NCI-H446 treated with DMSO at 0.1 percent for 48 hours (cell line): ENCODE measurements at regions not wholly inside any gene's neighbourhood (a gene's known extent, or its start where the extent isn't known, plus 50 kb on each side); places are given as distances from the start of the nearest gene placed in this dataset.

Experiments used
- DNase-seq: peaks from one replicate; lab custom pipeline; 2025; lab: John Stamatoyannopoulos, UW

- DNase-seq = no peak
Observed at GRCh38 chr19:33948651-33949335, 152.1 kb downstream of the KCTD15 start.

DNA sequence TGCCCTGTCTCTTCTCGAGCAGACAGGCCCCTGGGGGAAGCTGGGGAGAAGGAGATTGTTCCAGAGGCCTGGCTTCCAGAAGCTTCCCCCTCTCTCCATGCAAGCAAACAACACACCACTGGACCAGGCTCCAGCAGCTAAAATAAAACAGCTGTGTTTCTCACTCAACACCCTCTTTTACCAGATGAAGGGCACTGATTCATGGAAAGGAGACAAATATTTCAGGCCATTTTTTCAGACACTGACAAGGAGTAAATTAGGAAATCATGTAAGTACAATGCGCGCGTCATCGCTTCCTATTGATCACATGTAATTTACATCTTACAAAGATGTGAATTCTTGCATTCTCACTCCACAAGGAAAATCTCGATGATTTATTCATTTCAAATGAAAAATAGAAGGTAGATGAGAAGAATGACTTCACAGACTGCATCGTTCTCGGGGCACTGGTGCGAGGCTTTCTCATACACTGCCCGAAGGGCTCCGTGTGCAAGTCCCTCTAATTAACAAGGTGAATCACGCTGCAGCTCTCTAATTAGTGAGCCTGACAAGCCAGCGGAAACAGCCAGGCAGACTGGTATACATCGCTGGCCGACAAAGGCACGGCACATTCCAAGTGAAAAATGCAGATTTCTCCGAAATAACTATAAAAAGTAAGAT lies 153.6 kb downstream of the KCTD15 start:
- DNase-seq = no peak

DNA sequence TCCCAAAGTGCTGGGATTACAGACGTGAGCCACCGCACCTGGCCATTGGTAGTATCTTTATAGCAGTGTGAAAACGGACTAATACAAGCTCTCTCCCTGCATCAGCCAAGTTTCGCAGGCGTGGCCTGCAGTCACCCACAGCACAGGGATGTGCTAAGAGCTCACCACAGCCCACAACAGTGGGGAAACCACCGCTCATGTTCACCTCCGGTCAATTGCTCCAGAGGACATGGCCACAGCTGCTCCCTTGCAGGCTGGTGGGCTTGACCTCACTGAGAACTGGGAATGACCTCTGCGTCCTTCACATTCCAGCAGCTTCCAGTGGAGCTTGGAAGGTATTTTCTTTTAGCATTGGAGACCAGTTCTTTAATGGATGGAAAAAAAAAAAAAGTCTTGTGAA lies 156.4 kb downstream of the KCTD15 start:
- DNase-seq = no peak

GRCh38 chr19:33953592-33953991 lies 156.9 kb downstream of the KCTD15 start:
- DNase-seq = no peak

DNA sequence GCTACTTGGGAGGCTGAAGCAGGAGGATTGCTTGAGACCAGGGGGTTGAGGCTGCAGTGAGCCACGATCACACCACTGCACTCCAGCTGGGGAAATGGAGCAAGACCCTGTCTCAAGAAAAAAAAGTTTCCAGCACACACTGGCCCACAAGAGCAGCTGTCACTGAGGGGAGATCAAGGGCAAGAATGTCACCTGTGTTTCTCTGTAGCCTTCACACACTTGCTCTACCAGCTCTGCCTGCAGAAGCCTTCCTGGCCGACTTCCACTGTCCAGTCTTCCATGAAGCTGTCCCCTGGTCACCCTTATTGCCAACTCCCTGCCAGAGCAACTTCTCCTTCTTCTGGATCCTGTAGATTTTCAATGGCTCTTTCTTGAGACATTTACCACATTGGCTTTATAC lies 158.0 kb downstream of the KCTD15 start:
- DNase-seq = no peak

DNA sequence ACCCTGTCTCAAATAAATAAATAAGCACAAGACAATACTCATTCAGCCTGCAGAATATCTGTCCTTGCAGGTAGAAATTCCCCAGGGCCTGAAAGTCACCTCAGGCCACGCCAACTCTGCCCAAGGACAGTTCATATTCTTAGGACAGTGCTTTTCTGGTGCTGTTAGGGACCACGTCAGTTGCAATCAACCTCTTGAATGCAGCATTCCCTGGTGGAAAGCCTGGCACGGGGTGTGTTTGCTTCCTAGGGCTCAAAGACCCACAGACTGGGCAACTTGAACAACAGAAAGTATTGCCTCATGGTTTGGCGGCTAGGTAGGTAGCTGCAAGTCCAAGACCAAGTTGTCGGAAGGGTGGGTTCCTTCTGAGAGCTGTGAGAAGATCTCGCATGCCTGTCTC lies 160.3 kb downstream of the KCTD15 start:
- no peak for DNase-seq

- no peak for DNase-seq
Observed at GRCh38 chr19:33957804-33958203, 161.1 kb downstream of the KCTD15 start.

DNA sequence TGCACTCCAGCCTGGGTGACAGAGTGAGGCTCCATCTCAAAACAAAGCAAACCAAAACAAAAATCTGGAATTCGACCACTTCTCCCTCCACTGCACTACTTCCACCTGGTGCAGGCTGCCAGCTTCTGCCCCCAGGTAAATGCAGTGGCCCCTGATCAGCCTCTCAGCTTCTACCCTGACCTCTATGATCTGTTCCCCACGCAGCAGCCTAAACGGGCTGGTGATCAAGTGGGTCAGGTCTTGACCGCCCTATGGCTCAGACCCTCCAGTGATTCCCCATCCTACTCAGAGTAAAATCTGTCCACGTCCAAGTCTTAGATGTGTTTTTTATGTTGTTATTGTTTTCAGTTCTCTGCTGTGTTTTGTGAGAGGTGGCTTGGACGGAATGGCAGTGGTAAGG lies 163.9 kb downstream of the KCTD15 start:
- no peak for DNase-seq

GRCh38 chr19:33962161-33962560 lies 165.5 kb downstream of the KCTD15 start:
- DNase-seq = no peak

- no peak for DNase-seq
Observed at GRCh38 chr19:33963514-33963913, 166.8 kb downstream of the KCTD15 start.

DNA sequence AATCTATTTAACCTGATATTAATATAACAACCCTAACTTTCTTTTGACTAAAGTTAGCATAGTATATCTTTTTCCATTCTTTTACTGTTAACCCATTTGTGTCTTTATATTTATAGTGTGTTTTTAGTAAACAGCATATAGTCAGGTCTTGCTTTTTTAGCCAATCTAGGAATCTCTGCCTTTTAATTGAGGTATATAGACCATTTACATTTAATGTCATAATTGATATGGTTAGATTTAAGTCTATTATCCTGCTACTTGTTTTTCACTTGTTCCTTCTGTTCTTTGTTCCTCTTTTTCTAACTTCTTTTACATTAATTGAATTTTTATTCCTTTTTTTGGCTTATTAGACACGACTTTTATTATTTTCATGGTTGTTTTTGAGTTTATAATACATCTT lies 174.4 kb downstream of the KCTD15 start:
- DNase-seq = no peak

DNA sequence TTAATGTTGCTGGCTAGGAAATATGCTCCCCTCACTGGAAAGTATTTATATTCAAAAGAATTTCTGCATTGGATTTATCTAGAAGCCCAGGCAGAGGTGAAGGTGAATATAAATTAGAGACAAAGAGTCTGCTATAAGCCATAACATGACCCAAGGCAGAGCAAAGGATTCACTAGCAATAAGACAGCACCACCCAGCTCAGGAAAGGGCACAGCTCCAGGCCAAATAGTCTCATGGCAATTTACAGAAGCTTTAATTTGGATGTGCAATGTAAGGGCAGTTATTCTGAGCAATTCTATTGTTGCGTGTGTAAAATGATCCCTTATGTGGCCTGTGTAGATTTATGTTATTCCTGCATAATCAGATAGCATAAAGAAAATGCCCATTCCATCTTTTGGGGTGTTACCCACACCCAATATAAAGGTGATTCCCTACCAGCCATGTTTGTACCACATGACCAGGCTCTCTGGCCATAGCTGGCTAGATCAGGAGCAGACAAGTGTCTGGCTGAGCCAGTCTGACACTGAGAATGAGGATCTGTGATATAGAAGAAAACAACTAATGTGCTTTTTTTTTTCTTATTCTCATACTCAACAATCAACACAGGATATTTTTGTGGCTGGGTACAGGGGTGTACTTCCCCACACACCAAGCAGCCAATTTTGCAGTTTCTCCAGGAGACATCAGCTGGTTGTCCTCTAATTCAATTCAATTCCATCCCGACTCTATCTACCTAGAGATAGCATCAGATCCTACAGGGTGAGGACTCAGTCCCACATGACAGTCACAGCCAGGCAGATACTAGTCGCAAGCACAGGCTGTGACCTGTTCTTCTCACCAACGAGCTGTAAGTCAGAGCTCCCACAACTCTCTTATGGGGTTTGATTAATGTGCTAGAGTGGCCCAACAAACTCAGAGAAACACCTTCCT lies 181.4 kb downstream of the KCTD15 start:
- DNase-seq = no peak

- no peak for DNase-seq
Observed at GRCh38 chr19:33982706-33983105, 186.0 kb downstream of the KCTD15 start.

GRCh38 chr19:33988601-33989000 lies 183.7 kb upstream of the LSM14A start:
- no peak for DNase-seq

- DNase-seq = no peak
Observed at GRCh38 chr19:33997690-33998089, 174.6 kb upstream of the LSM14A start.

GRCh38 chr19:33998302-33998701 lies 174.0 kb upstream of the LSM14A start:
- DNase-seq = no peak

DNA sequence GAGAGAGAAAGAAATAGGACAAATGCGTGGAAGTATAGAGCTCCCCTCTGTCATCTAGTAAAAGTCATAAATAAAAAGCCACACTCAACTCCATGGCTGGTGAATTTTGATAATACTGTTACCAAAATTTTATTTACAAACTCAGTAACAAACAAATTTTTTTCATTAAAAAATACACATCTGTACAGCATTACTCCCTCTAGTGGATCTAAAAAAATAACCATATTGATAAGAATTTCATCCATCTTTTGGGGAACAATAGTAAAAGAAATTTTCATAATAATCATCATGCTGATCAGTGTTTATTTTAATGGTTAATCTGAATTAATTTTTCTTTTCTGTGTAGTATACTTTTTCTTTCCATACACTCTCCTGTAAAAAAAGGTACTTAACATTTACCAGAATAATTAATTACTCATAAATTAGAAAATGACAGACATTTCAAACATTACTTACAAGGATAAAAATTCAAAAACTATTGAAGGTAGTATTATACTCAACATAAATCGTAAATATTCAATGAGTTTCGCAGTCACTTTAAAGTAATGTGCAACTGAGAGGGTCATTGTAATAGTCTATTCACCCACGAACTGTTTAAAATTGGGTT lies 173.5 kb upstream of the LSM14A start:
- DNase-seq = no peak

DNA sequence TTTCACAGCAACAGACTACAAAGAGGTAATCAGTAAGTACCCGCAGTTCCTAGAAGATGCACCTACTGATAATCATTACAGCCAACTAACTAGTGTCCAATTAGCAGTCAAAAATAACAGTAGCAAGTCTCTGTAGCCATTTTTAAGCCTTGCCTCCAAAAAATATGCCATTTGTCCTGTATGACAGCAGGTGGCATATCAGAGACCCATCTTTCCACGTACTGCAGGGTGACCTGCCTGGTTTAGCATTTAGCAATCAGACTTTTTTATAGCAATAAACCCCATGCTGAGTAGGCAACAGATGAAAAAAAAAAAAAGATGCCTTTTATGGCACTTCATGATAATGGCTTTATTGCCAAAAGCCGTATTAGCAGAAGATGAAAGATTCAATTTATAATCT lies 155.3 kb upstream of the LSM14A start:
- no peak for DNase-seq

GRCh38 chr19:34017601-34018000 lies 154.7 kb upstream of the LSM14A start:
- no peak for DNase-seq

GRCh38 chr19:34018546-34018945 lies 153.8 kb upstream of the LSM14A start:
- no peak for DNase-seq

DNA sequence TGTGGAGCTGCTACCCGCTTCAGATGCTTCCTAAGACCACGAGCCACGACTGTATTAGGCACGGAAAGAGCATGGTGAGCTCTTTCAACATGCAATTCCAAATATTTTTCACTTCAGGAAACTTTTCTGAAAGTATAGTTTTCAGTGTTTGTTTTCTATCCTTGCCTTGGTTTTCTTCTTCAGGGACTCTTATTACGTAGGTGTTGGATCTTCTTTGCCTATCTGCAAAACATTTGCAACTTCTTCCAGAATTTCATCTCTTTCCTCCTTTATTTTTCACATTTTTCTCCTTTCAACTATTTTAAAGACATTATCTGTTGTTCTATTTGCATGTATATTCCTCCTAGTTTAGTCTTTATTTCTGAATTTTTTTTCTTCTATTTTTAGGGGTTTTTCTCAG lies 148.9 kb upstream of the LSM14A start:
- DNase-seq = no peak

- no peak for DNase-seq
Observed at GRCh38 chr19:34033880-34034279, 138.4 kb upstream of the LSM14A start.
